HepG2 (cell line): ENCODE measurements at regions not wholly inside any gene's neighbourhood (a gene's known extent, or its start where the extent isn't known, plus 50 kb on each side); places are given as distances from the start of the nearest gene placed in this dataset.

Experiments used
- ATF3 ChIP-seq: sonication (generic); formaldehyde crosslinking; IDR thresholded peaks from 2 replicates; pipeline ENCODE4 v1.4.0; 2020; ENCODE audit warnings: missing genetic modification reagents
- BORCS8-MEF2B ChIP-seq: sonication (generic); formaldehyde crosslinking; IDR thresholded peaks from 2 replicates; pipeline ENCODE4 v1.8.0; 2022; ENCODE audit warnings: mild to moderate bottlenecking, missing genetic modification reagents
- FOXM1 ChIP-seq: sonication (generic); formaldehyde crosslinking; IDR thresholded peaks from 2 replicates; pipeline ENCODE4 v1.5.0; 2020; ENCODE audit warnings: missing genetic modification reagents
- GABPA ChIP-seq, 2 experiments: IDR thresholded peaks; 2 replicates each; pipeline ENCODE4 v1.6.1; 2011 to 2016; ENCODE audit warnings: low read depth in 2 of 2, low read length in 1 of 2, missing biosample characterization in 1 of 2, missing genetic modification characterization in 1 of 2
- MYC ChIP-seq: sonication (generic); formaldehyde crosslinking; IDR thresholded peaks from 2 replicates; pipeline ENCODE4 v1.9.0; 2021; ENCODE audit warnings: missing genetic modification reagents, borderline replicate concordance
- PTBP1 ChIP-seq: fragments of 200-400 bp; formaldehyde crosslinking; IDR thresholded peaks from 2 replicates; pipeline ENCODE4 v1.6.1; 2018; ENCODE audit warnings: low read length, low read depth; ENCODE audit not compliant: poor library complexity, severe bottlenecking
- SP1 ChIP-seq, 2 experiments: fragments of 450-650 bp in 1 of 2; sonication (generic) in 1 of 2; formaldehyde crosslinking in 1 of 2; IDR thresholded peaks; 2 replicates each; pipeline versions ENCODE4 v1.4.0 to v1.6.1; 2016 to 2020; ENCODE audit warnings: missing genetic modification reagents in 1 of 2
- ZNF331 ChIP-seq: sonication (generic); formaldehyde crosslinking; IDR thresholded peaks from 2 replicates; pipeline ENCODE4 v1.4.0; 2020; ENCODE audit warnings: missing genetic modification reagents
- ZNF335 ChIP-seq: sonication (generic); formaldehyde crosslinking; IDR thresholded peaks from 2 replicates; pipeline ENCODE4 v1.4.0; 2020; ENCODE audit warnings: missing genetic modification reagents
- TF ChIP-seq, protein P1 (sequence below): sonication (generic); formaldehyde crosslinking; IDR thresholded peaks from 2 replicates; pipeline ENCODE4 v1.5.0; 2020; ENCODE audit warnings: mild to moderate bottlenecking, missing genetic modification reagents, moderate library complexity
- TF ChIP-seq, protein P2 (sequence below), 2 experiments: sonication (generic) in 1 of 2; formaldehyde crosslinking in 1 of 2; IDR thresholded peaks; 2 replicates each; pipeline versions ENCODE4 v1.5.1 to v1.6.1; 2011 to 2020; ENCODE audit warnings: borderline replicate concordance in 1 of 2, low read depth in 1 of 2, low read length in 1 of 2, mild to moderate bottlenecking in 1 of 2, missing genetic modification reagents in 1 of 2, moderate library complexity in 1 of 2

DNA sequence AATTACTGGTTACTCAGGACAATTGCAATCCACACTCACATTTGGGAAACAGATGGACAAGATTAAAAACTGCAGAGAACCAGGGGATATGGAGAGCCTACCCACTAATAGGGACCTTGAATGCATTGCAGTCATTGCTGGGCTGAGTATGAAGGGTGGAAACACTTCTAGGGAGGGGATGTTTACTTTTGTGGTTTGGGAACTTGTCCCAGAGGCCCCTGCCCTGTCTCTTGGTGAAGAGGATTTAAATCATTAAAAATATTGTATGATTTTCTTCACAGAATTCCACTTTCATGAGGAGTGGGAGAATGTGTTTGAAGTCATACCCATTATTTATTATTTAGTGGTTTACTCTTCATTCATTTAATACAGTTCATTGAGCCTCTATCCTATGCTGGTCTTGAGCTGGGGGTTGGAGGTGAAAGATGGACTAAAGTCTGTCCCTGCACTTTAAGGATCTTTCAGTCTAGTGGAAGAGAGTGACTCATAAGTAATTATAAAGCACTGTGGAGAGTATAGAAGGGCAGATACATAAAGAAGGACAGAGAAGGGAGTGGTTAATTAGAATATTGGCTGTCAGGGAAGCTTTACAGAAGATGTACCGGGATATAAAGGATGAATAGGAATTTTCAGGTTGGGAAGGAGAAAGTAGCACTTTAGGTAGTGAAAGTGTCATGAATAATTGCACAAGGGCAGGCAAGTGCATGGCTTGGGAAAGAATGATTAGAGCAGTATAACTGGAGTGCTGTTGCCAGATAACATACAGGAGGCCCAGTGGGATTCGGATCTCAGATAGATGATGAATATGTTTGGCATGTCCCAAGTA is 313.4 kb downstream of the LPIN1 start:
- TF ChIP-seq, protein P1, sequence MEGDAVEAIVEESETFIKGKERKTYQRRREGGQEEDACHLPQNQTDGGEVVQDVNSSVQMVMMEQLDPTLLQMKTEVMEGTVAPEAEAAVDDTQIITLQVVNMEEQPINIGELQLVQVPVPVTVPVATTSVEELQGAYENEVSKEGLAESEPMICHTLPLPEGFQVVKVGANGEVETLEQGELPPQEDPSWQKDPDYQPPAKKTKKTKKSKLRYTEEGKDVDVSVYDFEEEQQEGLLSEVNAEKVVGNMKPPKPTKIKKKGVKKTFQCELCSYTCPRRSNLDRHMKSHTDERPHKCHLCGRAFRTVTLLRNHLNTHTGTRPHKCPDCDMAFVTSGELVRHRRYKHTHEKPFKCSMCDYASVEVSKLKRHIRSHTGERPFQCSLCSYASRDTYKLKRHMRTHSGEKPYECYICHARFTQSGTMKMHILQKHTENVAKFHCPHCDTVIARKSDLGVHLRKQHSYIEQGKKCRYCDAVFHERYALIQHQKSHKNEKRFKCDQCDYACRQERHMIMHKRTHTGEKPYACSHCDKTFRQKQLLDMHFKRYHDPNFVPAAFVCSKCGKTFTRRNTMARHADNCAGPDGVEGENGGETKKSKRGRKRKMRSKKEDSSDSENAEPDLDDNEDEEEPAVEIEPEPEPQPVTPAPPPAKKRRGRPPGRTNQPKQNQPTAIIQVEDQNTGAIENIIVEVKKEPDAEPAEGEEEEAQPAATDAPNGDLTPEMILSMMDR (CRISPR knock-in tag), result no peak
- no peak for TF ChIP-seq ZNF335
- no peak for TF ChIP-seq FOXM1 (CRISPR knock-in tag)
- no peak for TF ChIP-seq SP1 (IDR thresholded peaks at IDR 0.05)
- no peak for TF ChIP-seq SP1 (CRISPR knock-in tag; IDR thresholded peaks at IDR 0.05)
- TF ChIP-seq ZNF331 (CRISPR knock-in tag), result no peak
- no peak for TF ChIP-seq ATF3
- no peak for TF ChIP-seq GABPA (IDR thresholded peaks at IDR 0.05; ENCODE audit: low read depth, low read length)
- TF ChIP-seq GABPA (CRISPR knock-in tag; IDR thresholded peaks at IDR 0.05; ENCODE audit: low read depth), result no peak
- no peak for TF ChIP-seq BORCS8-MEF2B (CRISPR knock-in tag)
- TF ChIP-seq, protein P2, sequence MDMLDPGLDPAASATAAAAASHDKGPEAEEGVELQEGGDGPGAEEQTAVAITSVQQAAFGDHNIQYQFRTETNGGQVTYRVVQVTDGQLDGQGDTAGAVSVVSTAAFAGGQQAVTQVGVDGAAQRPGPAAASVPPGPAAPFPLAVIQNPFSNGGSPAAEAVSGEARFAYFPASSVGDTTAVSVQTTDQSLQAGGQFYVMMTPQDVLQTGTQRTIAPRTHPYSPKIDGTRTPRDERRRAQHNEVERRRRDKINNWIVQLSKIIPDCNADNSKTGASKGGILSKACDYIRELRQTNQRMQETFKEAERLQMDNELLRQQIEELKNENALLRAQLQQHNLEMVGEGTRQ (IDR thresholded peaks at IDR 0.05; ENCODE audit: low read depth, low read length), result no peak
- TF ChIP-seq, protein P2 (CRISPR knock-in tag; IDR thresholded peaks at IDR 0.05; ENCODE audit: borderline replicate concordance), result no peak
- TF ChIP-seq MYC (CRISPR knock-in tag), result no peak
- TF ChIP-seq PTBP1, result no peak
